ENCODE measurements at regions not wholly inside any gene's neighbourhood (a gene's known extent, or its start where the extent isn't known, plus 50 kb on each side); places are given as distances from the start of the nearest gene placed in this dataset.

- TF ChIP-seq POLR2AphosphoS5 (IDR thresholded peaks at IDR 0.05) (no peak), POLR2A (IDR thresholded peaks at IDR 0.05) (no peak), EP300 (IDR thresholded peaks at IDR 0.05) (no peak)
- TF ChIP-seq, protein P1, sequence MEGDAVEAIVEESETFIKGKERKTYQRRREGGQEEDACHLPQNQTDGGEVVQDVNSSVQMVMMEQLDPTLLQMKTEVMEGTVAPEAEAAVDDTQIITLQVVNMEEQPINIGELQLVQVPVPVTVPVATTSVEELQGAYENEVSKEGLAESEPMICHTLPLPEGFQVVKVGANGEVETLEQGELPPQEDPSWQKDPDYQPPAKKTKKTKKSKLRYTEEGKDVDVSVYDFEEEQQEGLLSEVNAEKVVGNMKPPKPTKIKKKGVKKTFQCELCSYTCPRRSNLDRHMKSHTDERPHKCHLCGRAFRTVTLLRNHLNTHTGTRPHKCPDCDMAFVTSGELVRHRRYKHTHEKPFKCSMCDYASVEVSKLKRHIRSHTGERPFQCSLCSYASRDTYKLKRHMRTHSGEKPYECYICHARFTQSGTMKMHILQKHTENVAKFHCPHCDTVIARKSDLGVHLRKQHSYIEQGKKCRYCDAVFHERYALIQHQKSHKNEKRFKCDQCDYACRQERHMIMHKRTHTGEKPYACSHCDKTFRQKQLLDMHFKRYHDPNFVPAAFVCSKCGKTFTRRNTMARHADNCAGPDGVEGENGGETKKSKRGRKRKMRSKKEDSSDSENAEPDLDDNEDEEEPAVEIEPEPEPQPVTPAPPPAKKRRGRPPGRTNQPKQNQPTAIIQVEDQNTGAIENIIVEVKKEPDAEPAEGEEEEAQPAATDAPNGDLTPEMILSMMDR (IDR thresholded peaks at IDR 0.05) = no peak
Observed at GRCh38 chr6:18664401-18664800, 277.3 kb downstream of the RNF144B start.

Data from upper lobe of left lung (tissue), 4 donors.